ENCODE measurements at regions not wholly inside any gene's neighbourhood (a gene's known extent, or its start where the extent isn't known, plus 50 kb on each side); places are given as distances from the start of the nearest gene placed in this dataset.

DNA sequence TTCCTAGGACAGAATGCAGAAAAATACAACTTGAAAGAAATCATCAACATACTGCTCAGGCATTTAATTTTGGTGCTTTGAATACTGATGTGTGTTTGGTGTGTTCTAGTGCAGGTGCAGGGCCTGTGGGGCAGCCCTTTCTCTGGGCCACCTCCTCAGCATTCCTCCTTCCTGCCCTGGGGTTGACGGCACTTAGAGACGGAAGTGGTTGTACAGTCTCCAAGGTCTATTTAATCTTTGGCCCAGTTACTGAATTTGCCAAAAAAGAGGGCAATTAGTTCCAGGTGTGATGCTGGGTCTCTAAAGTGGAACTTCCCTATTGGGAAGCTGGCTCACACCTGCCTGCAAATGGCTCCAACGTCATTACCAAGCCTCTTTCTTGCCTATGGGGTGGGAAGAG, 269.0 kb downstream of the SH3GL2 start:
- ChIA-PET POLR2A (ENCODE audit: unreplicated experiment) (no interaction called here), CTCF (no interaction called here)
- Histone ChIP-seq H3K18ac (ENCODE audit: low read depth, low read length) (no peak overlapping the region), H4K5ac (ENCODE audit: low read depth, low read length) (no peak overlapping the region), H3K4me3 (ENCODE audit: insufficient read depth, low read depth, low read length) (no peak overlapping the region), H4K8ac (ENCODE audit: low read depth in 2 of 2, low read length in 2 of 2) (no peak overlapping the region), H3K4me2 (ENCODE audit: low read depth, low read length) (no peak overlapping the region), H3K23ac (ENCODE audit: low read depth, low read length) (no peak overlapping the region), H3K4ac (ENCODE audit: low read depth, low read length) (no peak overlapping the region), H4K20me1 (ENCODE audit: insufficient read depth, low read length) (no peaks in the 10 kb centered on the region), H2AK9ac (replicated peaks; ENCODE audit: low read depth, low read length, poor library complexity) (no peak overlapping the region), H2BK120ac (ENCODE audit: low read depth, low read length) (no peak overlapping the region), H3K36me3 (ENCODE audit: control insufficient read depth, insufficient read depth, low read length) (no peaks in the 10 kb centered on the region), H3K9ac (ENCODE audit: low read depth, low read length) (no peak overlapping the region), H2BK5ac (ENCODE audit: low read depth, low read length, poor library complexity, severe bottlenecking) (no peak overlapping the region), H2BK20ac (ENCODE audit: low read depth, low read length) (no peak overlapping the region), H3K4me1 (ENCODE audit: control insufficient read depth, insufficient read depth, low read length) (no peaks in the 10 kb centered on the region), H3K9me1 (ENCODE audit: insufficient read depth, low read length) (no peaks in the 10 kb centered on the region), H2AK5ac (ENCODE audit: low read depth, low read length) (no peak overlapping the region), H3K56ac (ENCODE audit: extremely low read depth, insufficient read depth, low read length) (no peak overlapping the region), H3K14ac (replicated peaks; ENCODE audit: low read depth, low read length) (no peak overlapping the region), H3K27ac (ENCODE audit: insufficient read depth, low read length) (no peak overlapping the region), H2BK15ac (ENCODE audit: low read depth, low read length) (no peak overlapping the region), H3K27me3 (ENCODE audit: control insufficient read depth, insufficient read depth, low read length) (no peaks in the 10 kb centered on the region; the same call in 1 of the 2 replicates), H3K79me1 (ENCODE audit: low read depth in 1 of 2, low read length in 2 of 2) (no peaks in the 10 kb centered on the region), H2AFZ (replicated peaks; ENCODE audit: low read length, poor library complexity) (no peak overlapping the region), H4K91ac (ENCODE audit: insufficient read depth, low read depth, low read length) (no peak overlapping the region), H3K9me3 (ENCODE audit: control insufficient read depth, insufficient read depth, low read length) (no peaks in the 10 kb centered on the region)
- TF ChIP-seq RCOR1 (IDR thresholded peaks at IDR 0.05; ENCODE audit: insufficient replicate concordance, low read length) (no peak), RAD21 (IDR thresholded peaks at IDR 0.05; ENCODE audit: low read length) (no peak), FOS (IDR thresholded peaks at IDR 0.05; ENCODE audit: low read depth, low read length) (no peak), MXI1 (IDR thresholded peaks at IDR 0.05; ENCODE audit: borderline replicate concordance, low read depth, low read length) (no peak), CTCF (conservative IDR thresholded peaks at IDR 0.05; ENCODE audit: low read depth, low read length) (no peak), CHD1 (IDR thresholded peaks at IDR 0.05; ENCODE audit: low read depth, low read length) (no peak), POLR2A (IDR thresholded peaks at IDR 0.05; ENCODE audit: low read depth, low read length) (no peak), USF2 (IDR thresholded peaks at IDR 0.05; ENCODE audit: low read depth, low read length) (no peak), CEBPB (IDR thresholded peaks at IDR 0.05; ENCODE audit: low read depth, low read length) (no peak), MAZ (IDR thresholded peaks at IDR 0.05; ENCODE audit: borderline replicate concordance, low read depth, low read length) (no peak)
- TF ChIP-seq, protein P1, sequence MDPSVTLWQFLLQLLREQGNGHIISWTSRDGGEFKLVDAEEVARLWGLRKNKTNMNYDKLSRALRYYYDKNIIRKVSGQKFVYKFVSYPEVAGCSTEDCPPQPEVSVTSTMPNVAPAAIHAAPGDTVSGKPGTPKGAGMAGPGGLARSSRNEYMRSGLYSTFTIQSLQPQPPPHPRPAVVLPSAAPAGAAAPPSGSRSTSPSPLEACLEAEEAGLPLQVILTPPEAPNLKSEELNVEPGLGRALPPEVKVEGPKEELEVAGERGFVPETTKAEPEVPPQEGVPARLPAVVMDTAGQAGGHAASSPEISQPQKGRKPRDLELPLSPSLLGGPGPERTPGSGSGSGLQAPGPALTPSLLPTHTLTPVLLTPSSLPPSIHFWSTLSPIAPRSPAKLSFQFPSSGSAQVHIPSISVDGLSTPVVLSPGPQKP (IDR thresholded peaks at IDR 0.05; ENCODE audit: borderline replicate concordance, low read depth, low read length): no peak
- WGBS, 2 experiments (ENCODE audit: extremely low coverage in 2 of 2, insufficient read length in 1 of 2): no CpG with 5 or more reads among the region's 3 CpGs
- intact Hi-C loops (cut with micrococcal nuclease): no loop called here
- dilution Hi-C loops (cut with HindIII; ENCODE audit: low sequenced_read_pairs, unreplicated experiment): no loop called here
- in situ Hi-C loops (cut with MboI; ENCODE audit: low sequenced_read_pairs): no loop called here
- no TSS peak for BruUV-seq (replicated peaks)
- ATAC-seq (ENCODE audit: low read depth) (no peak), DNase-seq (no peak)
